Kidney tubule cell (primary cell): ENCODE measurements at regions not wholly inside any gene's neighbourhood (a gene's known extent, or its start where the extent isn't known, plus 50 kb on each side); places are given as distances from the start of the nearest gene placed in this dataset.
"Not testable (repeated sequence)": the region's sequence is repeated elsewhere in the genome, so short reads cannot be mapped to it uniquely, and the experiment has no call there.

Experiments used
- DNase-seq: peaks from one replicate; pipeline ENCODE4 v3.0.0-alpha.2; 2018; ENCODE audit warnings: low spot score

DNA sequence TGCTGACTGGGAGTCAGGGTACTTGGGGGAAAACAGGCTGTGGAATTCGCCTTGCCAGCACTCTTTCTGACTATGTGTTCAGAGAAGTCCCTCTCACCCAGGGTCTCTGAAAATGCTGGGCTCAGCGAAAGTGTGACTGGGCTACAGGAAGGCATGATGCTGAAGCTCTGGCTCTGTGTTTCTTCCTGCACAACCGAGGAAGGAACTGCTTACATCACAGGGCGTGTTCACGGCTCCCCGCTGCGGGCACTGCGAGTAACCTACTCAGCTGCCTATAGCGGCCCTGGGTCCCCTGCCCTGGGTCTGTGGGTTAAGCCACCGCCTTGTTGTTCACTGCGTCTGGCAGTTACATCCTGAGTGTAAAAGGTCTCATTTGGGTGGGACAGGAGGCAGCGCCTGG lies 222.4 kb upstream of the IRX4 start:
- DNase-seq = no peak

DNA sequence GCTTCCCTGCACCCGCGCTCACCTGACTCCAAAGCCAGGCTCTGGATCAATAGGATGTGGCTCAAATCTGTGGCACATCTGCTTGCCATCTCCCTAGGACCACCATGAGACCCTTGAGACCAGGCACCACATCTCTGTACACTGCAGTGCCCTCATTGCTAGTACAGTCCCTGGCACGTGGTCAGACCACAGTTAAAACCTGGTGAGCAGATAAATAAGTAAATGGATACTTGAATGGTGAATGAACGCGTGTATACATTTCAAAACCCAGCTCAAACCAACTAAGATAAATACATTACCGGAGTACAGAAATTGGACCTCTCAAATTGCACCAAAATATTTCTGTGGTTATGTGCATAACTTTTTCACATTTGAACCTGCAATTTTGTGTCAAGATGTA lies 221.2 kb upstream of the IRX4 start:
- DNase-seq = no peak

DNA sequence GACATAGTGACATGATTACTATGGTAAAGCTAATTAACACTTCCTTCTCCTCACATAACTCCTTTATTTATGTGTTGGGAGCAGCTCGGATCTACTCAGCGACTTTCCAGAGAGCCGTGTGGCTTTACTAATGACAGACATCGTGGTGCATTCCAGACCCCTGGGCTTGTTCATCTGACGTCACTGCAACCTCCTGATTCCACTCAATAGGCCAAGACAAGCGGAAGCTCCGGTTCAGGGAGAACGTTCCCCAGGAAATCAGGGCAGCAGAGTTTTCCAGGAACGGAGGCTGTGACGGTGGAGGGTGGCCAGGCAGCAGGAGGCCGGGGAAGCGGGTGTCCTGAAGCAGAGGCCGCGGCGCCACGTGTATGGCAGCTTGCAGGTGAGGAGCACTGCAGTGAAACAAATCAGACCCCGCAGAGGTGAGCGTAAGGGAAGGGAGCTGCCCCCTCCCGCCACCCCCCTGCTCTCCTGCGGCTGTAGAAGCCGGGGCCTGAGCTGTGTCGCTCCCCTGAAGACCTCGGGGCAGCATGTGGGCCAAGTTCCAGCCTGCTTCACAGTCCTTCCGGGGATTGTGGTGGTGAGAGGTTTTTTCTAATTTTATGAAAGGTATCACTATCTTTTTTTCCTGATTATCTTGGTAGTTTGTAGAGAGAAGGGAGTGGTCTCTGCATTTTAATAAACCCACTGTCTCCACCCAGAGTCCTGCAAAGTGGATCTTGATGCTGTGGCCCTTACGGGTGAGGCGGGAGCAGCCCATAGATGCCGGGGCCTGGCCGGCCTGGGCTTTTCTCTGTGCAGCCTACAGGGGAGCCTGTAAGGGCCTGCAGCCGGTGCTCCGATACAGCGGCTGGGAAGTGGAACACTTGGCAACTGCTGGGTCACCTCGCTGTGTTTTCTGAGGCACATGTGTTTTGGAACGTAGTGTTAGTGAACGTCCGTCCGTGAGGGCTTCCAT lies 220.4 kb upstream of the IRX4 start:
- DNase-seq = no peak

DNA sequence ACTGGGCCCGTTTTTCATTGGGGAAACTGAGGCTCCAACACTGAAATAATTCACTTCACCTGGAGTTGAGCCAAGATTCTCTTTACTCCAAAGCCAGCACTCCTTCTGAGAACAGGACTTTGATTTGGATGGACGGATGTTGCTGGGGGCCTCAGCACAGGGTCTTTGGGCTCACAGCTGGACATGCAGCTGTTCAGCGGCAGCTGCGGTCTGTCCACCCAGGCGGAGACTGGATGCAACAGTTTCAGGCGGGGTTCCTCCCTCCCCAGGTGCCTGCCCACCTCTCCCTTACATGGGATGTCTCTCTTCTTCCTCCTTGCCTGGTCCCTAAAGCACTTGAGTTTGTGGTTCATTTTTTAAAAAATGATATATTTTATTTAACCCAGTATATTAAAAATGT lies 219.0 kb upstream of the IRX4 start:
- no peak for DNase-seq

DNA sequence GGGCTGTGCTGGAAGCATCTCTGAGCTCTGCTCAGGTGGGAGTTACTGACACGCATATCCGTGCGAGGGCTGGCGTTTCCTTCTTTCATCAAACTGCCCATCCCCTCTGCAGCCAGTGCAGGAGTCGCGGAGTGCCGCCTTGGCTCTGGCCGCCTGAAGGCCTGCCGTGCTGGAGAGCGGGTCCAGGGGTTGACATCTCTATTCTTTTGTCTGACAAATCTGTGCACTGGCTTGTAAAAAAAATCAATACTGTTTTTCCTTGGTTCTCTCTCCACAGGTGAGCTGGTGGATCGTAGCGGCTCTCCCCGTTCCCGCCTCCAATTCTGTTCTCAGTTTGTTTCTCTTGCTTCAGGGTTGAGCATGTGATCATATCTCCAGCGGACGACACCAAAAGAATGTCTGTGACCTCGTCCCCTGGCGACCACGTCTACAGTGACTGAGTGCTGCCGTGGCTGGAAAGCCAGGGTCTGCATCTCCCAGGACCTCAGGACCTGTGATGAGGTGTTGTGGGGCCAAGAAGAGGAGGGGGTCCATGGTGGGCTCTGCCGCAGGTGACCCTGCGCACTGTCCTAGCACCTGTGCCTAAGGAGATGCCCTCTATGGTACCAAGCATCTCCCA lies 214.3 kb upstream of the IRX4 start:
- no peak for DNase-seq

DNA sequence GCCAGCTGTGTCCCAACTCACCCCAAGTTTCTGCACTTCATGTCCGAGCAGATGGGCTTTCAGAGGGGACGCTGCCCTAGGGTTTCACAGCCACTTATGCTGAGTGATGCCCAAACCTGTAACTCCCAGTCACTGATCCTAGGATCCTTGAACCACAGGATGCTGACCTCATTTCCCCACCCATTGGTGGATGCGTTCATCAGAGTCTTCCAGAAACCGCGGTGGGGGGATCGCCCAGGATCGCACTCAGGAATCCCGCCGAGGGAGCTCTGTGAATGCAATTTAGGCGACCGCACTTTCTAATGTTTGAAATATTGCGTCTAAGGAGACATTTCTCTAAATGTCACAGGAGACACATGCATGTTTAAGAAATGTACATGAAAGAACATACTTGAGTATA lies 212.3 kb upstream of the IRX4 start:
- no peak for DNase-seq

DNA sequence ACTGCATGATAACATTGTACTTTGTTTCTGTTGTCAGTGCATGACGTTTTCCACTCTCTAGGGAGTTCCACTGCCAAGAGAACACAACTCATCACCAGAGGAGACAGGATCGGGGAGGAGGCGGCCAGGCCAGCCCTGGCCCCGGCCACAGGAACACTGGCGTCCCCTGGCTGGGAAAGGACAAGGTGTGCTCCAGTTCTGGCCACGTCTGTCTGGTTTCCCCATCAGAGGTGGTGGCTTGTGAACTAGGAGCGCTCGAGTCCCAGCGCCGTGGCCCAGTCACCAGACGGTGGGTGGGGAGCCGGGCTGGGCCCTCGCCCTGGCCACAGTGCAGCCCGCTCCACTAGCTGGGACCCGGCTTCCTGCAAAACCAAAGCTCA lies 211.9 kb upstream of the IRX4 start:
- no peak for DNase-seq

DNA sequence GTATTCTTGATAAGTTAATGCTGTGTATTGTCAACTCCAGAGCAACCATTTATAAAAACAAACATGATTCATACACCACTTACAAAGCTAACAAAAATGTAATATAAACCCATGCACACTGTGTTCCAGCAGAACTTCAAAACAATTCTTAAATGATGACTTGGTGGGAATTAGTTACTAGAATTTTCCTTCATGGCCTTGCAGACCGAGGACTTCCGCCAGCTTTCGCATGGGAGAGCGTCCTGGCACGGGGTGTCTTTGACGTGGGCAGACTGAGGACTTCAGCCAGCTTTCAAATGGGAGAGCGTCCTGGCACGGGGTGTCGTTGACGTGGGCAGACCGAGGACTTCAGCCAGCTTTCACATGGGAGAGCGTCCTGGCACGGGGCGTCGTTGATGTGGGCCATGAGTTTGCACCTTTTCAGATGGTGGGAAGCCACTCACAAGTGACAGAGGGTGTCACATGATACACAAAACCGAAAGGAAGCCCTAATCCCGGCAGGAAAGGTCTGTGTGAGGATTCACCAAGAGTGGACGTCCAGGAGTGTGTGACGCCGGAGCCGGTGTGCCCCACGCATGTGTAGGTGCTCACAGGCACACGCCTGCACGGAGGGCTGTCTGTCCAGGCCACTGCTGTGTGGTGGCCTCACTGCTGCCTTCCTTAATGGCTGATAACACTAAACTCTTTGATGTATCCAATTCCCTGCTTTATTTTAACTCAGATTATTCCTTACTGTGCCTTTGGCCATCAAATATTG lies 211.3 kb upstream of the IRX4 start:
- no peak for DNase-seq

DNA sequence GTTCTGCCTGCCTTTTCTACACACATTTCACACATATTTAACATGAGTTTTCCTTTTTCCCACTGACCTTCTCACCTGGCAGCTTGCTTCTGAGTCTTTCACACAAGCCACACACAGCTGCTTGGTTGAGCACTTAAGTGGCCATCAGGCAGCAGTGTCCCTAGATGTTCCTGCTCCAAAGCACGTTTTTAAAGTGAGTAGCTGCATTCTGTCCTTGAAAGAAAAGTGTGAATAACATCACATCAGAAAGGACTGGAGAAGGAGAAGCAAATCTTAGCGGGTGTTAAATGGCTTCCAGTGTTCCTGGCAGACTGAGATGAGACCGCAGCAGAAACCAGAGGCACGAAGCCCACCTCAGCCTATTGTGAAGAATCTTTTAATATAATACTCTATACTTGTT lies 209.2 kb upstream of the IRX4 start:
- DNase-seq = no peak

DNA sequence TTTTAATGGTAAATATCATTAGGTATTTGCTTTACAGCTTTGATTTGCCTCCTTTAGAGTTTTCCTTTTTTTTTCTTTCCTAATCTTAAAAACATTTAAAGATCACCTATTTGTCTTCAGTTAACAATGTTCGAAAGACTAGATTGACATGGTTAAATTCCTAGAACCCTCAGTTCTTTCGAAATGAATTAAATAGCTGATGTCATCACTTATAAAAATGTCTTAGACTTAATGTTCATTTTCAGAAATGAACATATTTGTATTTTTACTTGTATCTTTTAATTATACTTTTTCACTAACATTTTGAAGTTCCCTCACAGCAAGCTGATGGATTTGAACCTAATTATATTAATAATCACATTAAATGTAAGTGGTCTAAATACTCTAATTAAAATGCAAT lies 205.3 kb upstream of the IRX4 start:
- DNase-seq = no peak

DNA sequence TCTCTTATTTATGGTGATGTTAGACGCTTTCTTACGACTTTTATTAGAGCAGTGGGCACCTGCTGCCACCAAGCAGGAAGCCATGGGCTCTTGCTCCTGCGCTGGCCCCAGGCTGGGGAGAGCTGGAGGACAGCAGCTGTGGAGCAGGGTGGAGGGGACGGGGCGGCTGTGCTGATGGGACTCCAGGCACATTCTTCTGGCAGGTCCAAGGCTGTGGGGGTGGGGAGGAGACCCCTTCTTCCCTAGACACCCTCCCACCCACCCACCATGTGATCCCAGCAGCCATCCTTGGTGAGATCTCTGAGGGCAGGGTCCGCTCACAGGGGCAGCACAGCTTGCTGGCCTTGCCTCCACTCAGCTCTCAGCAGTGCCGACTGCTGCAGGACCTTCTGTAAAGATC lies 192.6 kb upstream of the IRX4 start:
- DNase-seq = no peak

DNA sequence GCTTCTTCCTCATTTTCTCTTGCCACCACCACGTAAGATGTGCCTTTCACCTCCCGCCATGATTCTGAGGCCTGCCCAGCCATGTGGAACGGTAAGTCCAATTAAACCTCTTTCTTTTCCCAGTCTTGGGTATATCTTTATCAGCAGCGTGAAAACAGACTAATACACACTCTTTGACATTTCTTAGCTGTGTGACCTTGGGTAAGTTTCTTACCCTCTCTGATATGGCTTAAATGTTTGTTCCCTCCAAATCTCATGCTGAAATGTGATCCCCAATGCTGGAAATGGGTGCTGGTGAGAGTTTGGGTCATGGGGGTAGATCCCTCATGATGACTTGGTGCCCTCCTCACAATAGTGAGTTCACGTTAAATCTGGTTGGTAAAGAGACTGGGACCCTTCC lies 188.8 kb upstream of the IRX4 start:
- DNase-seq = no peak

DNA sequence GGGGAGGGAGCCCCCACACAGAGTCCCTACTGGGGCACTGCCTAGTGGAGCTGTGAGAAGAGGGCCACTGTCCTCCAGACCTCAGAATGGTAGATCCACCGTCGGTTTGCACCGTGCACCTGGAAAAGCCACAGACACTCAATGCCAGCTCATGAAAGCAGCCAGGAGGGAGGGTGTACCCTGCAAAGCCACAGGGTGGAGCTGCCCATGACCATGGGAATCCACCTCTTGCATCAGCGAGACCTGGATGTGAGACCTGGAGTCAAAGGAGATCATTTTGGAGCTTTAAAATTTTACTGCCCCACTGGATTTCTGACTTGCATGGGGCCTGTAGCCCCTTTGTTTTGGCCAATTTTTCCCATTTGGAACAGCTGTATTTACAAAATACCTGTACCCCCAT lies 188.1 kb upstream of the IRX4 start:
- not testable (repeated sequence) for DNase-seq

DNA sequence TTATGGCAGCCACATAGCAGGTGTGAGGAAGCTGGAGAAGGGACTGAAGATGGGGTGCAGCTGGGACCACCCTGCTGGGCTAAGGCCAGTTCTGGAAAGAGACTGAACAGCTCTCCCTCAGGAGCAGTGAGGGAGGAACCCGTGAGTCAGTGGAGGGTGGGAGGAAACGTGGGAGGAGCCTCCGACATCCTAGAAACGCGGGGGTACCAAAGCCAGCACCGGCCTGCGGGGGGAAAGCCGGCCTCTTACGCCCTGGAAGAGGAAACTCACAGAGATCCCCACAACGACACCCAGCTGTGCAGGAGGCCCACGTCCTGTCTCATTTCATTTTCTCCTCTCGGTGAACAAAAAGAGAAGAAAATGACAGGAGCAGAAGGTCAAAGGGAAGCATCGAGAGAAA lies 185.8 kb upstream of the IRX4 start:
- no peak for DNase-seq

DNA sequence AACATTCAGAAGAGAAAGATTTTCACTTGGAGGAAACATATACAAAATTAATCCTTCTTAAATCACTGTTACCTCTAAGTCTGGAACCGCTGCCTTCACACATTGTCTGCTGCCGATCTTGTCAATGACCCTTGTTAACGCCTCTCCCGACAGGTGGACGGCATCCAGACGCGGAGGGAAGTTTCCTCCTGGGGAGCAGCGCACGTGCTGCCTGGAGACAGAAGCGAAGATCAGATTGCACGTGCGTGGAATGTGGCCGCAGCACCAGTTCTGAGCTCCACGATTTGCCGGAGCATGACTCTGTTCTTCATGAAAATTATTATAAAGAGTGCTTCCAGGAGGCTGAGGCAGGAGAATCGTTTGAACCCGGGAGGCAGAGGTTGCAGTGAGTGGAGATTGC lies 183.6 kb upstream of the IRX4 start:
- DNase-seq = no peak

DNA sequence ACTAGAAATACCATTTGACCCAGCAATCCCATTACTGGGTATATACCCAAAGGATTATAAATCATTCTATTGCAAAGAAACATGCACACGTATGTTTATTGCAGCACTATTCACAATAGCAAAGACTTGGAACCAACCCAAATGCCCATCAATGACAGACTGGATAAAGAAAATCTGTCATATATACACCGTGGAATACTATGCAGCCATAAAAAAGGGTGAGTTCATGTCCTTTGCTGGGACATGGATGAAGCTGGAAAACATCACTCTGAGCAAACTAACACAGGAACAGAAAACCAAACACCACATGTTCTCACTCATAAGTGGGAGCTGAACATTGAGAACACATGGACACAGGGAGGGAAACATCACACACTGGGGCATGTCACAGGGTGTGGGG lies 180.7 kb upstream of the IRX4 start:
- not testable (repeated sequence) for DNase-seq

DNA sequence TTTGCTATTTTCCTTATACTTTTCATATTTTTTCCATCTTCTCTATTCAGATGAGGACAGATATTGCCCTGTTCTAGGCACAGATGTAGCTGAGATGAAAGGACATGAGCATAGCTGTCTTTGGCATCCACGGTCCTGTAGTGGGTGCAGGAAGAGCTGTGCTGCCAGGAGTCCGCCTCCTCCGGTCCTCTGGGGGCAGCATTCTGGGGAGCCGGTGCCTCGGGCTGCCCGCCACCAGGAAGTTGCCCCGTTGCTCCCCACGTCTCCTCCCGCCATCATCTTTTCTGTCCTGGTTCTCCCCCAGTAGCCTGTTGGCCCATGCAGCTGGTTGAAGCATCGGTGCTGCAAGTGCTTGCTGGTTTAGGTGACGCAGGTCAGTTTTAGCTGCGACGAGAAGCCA lies 170.0 kb upstream of the IRX4 start:
- DNase-seq = no peak

DNA sequence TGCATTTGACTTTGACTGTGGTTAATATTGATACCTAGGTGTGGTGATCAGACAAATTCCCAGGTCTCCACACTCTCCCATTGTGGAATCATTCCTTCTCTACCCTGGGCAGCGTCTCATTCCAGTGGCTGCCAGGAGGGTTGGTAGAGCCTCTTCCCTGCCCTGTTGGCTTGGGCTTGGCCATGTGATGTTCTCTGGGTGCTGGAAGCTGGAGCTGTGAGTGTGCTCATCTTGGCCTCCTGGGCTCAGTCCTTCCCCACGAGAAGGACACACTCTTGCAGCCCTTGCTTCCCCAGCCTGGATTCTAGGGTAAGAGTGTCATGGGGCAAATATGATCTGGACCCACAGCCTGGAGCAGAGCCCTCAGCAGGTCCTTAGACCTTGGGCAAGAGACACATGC lies 167.2 kb upstream of the IRX4 start:
- DNase-seq = no peak

DNA sequence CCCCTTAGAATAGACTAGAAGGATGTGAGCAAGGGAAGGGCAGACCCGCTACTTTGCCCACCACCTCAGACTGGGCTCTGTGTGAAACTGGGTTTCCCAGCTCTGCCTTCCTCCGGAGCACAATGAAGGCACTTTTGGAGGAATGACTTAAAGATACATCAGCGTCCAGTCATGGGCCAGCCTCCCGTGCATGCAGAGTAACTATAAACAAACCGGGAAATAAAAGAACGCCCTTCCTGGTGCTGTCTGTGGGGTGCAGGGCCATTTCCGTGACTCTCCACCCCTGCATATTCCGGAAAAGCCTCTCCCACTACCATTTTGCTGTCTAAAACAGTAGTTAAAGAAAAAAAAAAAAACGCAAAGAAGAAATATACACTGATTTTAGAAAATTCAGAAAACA lies 165.9 kb upstream of the IRX4 start:
- DNase-seq = no peak

DNA sequence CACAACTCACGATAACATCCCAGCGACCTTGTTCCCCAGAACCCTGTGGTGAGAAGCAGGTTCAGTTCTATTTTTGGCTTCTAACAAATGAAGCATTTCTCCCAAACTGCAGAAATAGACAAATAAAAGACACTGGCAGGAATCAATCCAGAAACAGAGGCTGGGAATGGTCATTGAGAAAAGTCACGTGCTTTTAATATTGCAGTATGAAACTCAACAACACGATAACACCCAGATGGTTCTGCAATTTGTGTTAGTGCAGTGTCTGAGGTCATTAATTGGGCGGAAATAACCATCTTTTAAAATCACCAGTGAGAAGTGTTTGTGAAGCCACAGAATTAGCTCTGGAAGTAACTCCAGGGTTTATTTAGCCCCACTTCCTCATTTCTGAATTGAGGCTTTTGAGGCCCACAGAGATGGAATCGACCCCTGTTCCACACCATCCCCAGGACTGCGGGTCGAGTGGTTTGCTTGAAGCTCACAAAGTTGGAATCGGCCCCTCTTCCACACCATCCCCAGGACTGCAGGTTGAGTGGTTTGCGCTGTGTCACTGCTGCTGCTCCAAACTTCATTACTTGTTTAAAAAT lies 164.7 kb upstream of the IRX4 start:
- no peak for DNase-seq

DNA sequence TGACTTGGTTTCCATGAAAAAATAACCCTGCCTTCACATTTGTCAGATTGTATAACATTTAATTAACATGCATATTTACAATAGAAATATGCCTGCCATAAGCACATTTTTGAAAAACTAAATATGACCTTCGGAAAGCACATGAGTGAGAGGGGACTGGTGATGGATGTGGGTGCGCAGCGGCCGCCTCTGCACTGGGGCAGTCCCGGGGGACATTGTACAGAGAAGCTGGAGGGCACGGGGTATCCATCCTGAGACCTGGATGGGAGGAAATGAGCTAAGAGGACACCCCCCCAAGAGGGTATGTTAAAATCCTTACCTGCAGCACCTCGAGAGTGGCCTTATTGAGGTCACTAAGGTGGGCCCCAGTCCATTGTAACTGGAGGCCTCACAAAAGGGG lies 161.3 kb upstream of the IRX4 start:
- DNase-seq = no peak

DNA sequence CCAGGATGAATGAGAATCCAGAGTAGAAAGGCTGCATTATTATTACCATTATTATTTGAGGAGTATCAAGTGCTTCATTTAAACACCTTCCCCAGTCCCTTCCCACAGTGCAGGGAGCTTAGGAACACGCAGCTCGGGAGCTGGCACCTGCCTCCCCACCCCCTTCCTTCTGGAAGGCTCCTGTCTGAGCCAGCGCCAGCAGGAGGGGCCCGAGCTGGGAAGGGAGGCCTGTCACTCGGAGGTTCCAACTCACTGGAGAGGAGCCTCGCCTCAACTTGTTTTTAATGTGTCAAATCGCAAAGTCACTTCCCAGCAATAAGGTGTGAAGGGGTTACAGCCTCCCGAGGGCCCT lies 156.4 kb upstream of the IRX4 start:
- peak; percentile 11 for DNase-seq
